ENCODE measurements at regions not wholly inside any gene's neighbourhood (a gene's known extent, or its start where the extent isn't known, plus 50 kb on each side); places are given as distances from the start of the nearest gene placed in this dataset.
"Not testable (repeated sequence)": the region's sequence is repeated elsewhere in the genome, so short reads cannot be mapped to it uniquely, and the experiment has no call there.

DNA sequence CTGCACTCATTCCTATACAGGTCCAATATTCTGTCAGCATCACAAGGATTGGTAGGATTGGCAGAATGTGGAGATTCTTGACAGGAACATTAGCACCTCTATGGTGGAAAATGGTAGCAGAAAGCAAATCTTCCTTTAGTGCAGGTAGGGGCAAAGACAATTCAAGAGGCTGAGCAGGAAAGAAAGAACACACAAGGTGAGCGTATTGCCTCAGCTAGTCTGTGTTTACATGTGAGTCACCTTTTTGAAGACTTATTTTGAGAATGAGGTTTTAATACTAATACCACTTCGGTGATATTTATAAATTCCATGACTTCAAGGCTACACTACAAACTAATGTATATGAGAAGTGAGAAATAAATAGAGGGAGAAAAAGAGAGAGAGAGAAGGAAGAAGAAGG, 717.0 kb downstream of the BRINP1 start:
- no peak for DNase-seq (ENCODE audit: low read depth)

DNA sequence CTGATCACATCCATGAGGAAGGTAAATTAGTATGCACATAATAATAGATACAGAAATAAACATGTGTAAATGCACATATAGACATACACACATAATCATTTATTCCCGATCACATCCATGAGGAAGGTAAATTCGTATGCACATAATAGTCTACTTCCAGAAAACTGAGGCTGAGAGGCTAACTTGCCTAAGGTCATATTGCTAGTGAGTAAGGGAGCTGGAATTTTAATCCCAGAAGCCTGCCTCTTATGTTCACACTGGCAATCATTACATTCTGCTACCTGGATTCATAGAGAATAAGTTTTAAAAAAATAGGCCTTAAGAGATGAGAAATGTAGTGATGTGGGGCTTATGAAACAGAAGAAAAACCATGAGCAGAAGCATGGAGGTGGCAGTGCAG, 716.3 kb downstream of the BRINP1 start:
- DNase-seq (ENCODE audit: low read depth) = no peak

DNA sequence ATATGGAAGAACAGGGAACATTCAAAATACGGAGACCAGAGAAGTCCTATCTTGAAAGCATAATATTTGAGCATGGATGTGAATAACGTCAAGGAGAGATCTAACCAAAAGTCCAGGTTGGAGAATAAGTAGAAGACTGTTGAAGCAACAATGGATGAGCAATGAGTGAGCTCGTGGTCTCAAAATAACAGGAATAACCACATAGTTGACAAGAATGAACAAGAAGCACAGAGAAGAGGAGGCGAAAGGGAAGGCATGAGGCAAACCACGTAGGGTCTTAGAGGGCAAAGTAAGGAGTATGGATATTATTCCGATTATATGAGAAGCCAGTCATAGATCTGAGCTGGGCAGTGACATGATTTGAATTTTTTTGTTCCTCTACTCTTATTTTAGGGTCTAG, 710.2 kb downstream of the BRINP1 start:
- no peak for DNase-seq (ENCODE audit: low read depth)

DNA sequence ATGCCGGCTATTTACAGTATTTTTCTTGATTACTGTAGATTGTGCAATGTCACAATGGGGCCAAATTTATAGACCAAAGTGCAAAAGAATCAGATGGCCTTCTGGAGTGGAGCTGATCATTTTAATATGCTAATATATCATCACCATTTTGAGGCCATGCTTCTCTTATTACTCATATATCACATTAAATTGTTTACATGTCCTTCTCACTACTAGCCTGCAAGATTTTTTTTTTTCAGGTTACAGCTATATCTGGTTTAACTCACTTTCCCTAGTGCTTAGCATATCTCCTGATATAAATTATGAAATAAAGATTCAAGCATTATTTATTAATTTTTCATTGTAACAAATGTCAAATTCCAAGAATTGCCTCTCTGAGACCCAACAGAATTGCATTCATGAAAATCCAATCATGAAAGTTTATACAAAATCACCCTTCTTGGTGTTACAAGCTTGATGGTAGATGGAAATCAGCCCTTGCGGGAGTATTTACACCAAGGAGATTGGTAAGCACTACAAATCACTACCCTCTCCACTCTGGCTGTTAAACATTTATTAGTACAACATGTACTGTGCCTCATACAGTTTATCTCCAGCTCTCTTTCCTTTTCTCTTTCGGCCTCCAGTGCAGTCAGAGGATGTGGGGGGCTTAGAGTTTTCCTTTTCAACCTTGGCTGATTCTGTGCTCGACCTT, 703.9 kb downstream of the BRINP1 start:
- DNase-seq (ENCODE audit: low read depth) = no peak

DNA sequence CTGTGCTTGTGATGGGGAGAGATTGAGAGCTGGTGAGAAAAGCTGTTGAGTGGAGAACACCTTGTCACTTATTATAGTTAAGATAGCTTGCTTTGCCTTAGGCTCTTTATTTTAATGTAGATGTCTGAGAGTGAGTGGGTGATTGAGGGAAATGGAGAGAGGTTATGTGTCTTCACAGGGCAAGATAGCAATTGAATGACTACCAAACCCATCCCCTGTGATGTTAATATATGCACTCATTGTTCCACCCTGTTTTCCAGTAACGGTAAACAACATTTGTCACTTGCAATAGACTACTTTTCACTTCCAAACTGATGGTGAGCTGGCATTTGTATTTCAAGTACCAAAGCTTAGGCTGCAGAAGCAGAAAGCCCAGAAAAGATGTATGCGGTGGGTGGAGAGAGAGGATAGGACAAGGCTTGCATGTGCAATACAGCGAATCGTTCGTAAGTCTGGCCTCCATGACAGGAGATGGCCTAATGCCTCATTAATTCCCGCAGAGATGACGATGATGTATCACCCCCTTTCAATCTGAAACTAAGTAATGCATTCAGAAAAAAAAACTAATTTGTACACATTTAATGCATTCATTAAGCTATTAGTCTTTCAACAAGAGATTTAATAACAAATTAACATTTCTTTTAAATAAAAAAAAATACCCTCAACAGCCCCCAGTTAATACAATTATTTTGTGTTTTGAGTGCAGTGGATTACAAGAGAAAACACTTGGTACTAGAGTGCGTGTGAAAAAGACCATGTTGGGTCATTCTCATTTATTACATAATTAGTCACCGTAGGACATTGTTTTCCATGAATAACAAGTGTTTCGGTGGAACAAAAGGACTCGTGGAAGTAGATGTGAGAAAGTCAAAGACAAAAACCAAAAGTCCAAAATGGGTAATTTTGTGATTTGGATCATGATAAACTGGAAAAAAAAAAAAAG, 699.0 kb downstream of the BRINP1 start:
- no peak for DNase-seq (ENCODE audit: low read depth)

DNA sequence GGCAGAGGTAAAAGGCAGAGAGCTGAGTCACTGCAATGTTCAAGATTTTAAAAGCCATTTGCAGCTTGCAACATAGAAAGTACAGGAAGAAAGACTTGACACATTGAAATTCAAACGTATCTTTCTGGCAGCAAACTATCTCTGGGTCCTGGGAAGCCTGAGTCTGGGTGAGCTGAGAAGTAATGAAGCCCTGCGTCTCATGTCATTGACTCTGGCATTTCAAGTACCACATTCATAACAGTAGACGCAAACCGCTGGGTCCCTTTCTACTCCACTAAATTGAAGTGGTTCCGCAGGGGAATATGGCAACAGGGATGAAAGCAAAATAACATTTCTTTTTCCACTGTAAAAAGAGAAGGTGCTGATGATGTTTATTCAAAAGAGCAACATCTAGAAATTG, 694.3 kb downstream of the BRINP1 start:
- no peak for DNase-seq (ENCODE audit: low read depth)

DNA sequence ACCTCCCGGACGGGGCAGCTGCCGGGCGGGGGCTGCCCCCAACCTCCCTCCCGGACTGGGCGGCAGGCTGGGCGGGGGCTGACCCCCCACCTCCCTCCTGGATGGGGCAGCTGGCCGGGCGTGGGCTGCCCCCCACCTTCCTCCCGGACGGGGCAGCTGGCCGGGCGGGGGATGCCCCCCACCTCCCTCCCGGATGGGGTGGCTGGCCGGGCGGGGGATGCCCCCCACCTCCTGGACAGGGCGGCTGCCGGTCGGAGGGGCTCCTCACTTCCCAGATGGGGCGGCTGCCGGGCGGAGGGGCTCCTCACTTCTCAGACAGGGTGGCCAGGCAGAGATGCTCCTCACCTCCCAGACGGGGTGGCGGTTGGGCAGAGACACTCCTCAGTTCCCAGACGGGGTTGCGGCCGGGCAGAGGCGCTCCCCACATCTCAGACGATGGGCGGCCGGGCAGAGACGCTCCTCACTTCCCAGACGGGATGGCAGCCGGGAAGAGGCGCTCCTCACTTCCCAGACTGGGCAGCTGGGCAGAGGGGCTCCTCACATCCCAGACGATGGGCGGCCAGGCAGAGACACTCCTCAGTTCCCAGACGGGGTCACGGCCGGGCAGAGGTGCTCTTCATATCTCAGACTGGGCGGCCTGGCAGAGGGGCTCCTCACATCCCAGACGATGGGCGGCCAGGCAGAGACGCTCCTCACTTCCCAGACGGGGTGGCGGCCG, 691.1 kb downstream of the BRINP1 start:
- DNase-seq (ENCODE audit: low read depth) = not testable (repeated sequence)

DNA sequence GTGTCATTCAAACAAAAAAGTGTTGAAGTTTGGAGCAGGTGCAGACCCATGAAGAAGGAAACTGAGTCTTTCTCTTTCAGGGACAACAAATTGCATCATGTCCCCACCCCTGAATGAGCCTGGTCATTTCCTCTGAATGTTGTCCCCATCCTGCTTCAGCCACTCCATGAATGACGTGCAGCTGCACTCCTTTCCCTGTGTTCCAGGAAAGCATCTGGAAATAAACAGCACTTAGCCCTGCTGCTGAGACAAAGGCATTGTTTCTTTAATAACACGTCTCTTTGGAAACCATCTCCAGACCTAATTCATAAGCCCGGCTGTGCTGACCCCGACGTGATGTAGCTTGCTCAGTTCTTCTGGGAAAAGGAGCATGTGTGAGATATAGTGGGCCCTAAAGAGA, 682.3 kb downstream of the BRINP1 start:
- DNase-seq (ENCODE audit: low read depth) = no peak

DNA sequence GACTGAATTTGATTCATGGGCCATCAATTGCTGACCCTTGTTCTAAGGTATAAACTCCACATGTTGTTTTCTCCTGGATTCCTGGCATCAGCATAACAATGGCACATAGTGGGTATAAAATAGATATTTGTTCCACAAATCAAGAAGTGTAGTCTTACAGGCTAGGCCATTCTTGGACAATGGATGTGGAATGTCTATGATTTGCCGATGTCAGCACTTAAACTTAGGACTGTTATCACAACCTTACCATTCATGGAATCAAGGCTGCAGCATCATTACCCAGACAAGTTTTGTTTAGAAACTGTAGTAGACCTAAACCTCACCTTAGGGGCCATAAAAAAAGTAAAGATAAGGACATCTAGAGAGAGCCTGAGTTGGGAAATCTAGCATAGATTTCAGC, 680.0 kb downstream of the BRINP1 start:
- DNase-seq (ENCODE audit: low read depth) = no peak

DNA sequence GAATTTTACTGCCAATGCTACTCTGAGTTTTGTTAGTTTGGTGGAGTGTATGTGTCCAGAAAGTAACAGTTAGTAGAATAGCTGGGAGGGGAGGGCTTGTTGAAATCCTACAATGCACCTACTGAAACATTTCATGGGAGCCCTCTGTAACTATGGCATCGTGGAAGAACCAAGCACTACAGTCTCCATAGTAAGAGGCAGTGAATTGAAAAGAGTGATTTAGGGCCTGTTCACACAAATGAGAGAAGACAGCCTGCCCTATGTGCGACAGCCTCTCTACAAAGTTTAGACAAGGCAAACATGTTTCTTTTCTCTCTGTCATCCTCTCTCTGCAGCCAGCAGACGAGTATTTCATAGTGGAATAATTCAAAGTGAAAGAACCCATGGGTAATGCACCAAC, 676.6 kb downstream of the BRINP1 start:
- no peak for DNase-seq (ENCODE audit: low read depth)

DNA sequence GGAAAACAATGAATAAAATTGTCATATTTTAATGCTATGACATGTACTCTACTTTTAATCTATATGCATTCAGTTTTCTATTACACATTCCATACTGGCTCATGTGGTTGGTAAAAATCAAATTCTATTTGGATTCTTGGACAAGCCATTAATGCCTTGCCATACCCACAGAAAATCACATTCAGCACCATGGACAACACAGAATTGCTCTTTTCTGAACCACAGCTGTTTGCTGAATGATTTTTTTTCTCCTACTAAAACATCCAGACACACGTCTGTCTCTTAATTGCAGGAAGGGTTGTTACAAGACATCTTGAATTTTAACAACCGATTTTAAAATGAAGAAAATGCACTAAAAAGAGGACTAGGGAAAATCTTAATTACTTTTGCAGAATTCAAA, 675.6 kb downstream of the BRINP1 start:
- no peak for DNase-seq (ENCODE audit: low read depth)

DNA sequence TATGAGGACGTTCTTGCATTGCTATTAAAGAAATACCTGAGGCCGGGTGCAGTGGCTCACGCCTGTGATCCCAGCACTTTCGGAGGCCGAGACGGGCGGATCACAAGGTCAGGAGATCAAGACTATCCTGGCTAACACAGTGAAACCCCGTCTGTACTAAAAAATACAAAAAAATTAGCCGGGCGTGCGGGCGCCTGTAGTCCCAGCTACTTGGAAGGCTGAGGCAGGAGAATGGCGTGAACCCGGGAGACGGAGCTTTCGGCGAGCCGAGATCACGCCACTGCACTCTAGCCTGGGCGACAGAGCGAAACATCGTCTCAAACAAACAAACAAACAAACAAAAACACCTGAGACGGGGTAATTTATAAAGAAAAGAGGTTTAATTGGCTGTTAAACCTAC, 674.0 kb downstream of the BRINP1 start:
- DNase-seq (ENCODE audit: low read depth) = not testable (repeated sequence)

DNA sequence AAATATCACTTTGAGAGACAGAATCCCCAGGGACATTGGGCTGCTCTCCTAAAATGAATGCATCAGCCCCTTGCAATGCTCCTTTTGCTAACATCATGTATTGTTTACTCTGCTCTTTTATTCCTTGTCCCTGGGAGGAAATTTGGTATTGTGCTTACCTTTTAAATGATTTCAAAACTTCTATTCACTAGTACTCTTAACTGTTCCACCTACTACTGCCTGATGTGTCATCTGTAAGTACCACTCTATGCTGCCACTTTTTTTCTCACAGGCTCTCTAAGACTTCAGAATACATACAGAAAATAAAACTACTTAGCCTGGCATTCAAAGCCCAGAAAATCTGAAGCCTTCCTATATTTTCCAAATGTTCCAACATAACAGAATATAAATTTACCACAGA, 667.2 kb downstream of the BRINP1 start:
- DNase-seq (ENCODE audit: low read depth) = no peak

DNA sequence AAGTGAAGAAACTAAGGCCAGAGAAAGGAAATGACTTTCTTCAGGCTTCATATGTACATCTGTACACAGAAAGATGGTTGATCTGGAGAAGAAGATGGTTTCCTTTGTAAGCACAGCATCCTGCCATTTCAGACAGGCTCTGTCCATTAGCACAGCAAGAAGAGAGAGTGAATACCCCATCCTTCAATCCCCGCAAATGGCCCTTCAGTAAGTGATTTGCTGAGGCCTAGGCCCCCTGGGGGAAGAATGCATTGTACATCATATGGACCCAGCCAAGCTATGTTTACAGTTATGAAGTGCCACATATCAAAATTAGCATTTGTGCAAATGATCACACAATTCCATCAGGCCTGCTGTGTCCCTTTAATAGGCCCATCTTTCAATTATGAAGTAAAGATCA, 657.4 kb downstream of the BRINP1 start:
- no peak for DNase-seq (ENCODE audit: low read depth)

DNA sequence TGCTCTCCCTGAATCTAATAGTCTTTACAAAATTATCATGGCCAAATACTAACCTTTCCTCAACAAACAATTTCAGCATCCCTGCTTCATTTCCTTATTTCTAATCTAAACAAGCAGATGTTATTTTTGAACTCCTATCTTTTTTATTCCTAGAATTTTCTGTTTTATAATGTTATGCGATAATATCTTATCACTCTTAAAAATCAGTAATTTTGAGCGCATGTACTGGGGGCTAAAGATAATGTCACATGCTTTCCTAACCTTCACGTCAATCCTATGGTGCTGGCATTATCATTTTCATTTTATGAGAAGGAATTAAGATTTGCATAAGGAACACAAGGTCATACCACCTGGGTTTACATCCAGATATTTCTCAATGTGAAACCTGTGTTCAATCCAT, 648.0 kb downstream of the BRINP1 start:
- DNase-seq (ENCODE audit: low read depth) = no peak

DNA sequence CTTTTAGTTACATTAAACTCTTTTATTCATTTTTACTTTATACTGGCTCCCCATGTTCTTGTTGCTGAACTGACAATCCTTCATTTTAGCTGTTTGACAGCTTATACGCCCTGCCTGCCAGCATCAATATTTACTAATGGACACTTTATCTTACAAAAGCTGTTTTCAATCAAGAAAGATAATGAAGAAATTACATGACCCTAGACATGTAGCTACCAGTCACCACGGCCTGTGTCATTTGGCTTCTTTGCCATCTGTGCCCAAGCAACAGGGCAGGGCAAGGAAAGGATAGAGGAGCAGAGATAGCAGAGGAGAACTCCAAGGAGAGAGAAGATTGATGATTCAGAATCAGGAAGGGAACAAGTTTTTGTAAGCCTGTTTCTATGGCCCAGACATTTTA, 647.3 kb downstream of the BRINP1 start:
- DNase-seq (ENCODE audit: low read depth) = no peak

DNA sequence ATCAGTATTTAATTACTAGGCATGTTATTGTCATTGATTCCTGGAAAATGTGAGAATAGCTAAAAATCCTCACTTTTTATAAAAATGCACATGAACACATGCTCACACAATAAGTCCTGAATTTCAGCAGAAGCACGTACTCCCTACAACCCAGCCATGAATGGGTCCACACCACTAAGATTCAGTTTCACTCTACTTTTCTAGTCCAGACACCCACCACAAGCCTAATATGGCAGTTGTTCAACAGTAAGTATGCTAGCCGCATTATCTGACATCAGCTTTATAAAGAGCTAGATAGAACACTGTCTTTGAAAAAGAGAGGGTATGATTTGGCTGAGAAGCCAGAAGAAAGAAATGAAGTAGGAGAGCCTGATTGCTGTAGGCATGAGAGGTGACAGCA, 639.3 kb downstream of the BRINP1 start:
- no peak for DNase-seq (ENCODE audit: low read depth)

DNA sequence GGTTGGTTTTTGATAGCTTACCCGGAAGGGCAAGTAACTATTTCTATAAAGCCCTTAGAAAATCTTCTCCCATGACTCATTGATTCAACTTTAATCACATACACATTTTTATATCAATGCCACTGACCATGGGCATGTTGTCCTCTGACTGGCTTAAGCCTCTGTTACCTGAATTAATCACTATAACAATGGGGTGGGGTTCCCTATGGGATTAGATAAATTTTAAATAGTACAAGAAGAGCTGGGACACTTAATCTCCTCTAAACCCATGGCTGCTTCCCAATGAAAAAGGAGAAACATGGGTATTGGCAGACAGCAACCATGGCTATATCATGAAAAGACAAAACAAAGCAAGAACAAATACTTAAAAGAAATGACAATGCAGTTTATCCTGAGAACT, 636.2 kb downstream of the BRINP1 start:
- DNase-seq (ENCODE audit: low read depth) = no peak

DNA sequence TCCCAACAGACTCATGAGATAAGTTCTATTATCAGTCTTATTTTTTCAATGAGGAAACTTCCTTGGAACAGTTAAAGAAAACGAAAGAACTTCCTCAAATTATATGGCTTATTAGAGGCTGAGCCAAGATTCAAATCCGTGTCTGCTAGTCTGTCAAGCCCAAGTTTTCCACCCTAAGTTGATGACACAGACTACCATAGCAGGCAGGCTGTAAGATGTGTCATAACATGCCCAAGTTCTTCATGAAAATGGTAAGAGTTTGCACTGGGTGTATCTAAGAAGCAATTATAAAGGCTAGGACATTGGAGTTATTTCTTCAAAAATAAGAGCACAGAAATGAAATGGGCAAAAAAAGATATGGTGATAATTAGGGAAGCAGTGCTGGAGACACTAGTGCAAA, 634.5 kb downstream of the BRINP1 start:
- no peak for DNase-seq (ENCODE audit: low read depth)

DNA sequence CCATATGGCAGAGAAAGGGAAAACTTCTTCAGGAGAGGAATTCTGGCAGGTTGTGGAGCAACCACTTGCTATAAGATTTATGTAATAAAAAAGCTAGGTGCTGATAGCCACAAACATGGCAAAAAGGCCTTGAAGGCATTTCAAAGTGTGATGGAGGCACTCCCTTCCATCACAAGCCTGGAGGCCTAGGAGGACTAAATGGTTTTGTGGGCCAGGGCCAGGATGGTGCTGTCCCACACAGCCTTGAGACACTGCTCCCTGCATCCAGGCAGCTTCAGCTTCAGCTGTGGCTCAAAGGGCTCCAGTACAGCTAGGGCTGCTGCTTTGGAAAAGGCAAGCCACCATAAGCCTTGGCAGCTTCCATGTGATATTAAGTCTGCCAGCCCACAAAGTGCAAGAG, 632.8 kb downstream of the BRINP1 start:
- no peak for DNase-seq (ENCODE audit: low read depth)

DNA sequence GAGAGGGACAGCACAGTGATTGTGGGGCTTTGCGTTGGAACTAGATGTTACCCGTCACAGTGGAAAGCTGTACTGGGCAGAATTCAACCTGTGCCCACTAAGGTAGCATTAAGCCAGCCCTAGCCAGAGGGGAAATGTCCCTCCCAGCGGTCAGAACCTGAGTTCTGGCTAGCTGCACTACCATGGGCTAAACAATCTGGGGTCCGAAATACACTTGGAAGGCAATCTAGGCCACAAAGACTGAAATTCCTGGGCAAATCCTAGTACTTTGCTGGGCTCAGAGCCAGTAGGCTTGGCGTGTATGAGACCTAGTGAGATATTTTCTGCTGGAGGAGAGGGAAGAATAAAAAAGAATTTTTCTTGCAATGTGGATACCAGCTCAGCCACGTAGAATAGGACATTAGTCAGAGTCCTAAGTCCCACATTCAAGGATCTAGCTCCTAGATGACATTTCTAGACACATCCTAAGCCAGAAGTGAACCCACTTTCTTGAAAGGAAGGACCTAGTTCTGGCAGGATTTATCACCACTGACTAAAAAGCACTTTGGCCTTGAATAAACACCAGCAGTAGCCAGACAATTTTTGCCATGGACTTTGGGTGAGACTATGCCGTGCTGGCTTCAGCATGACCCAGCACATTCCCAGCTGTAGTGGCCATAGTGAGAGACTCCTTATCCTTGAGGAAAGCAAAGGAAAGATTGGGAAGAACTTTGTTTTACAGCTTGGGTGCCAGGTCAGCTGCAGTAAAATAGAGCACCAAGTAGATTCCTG, 618.0 kb downstream of the BRINP1 start:
- no peak for DNase-seq (ENCODE audit: low read depth)

DNA sequence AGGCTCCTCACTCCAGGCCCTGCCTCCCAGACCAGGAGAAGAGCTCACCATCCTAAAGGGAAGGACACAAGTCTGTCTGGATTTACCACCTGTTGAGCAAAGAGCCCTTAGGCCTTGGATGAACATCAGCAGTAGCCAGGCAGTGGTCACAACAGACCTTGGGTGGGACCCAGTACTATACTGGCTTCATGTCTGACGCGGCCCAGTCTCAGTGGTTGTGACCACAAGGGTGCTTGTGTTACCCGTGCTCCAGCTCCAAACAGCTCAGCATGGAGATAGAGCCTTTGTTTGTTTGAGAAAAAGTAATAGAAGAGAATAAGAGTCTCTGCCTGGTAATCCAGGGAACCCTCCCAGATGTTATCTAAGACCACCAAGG, 617.4 kb downstream of the BRINP1 start:
- DNase-seq (ENCODE audit: low read depth) = no peak

Measured in GM04503 (cell line).